Frontal cortex (tissue), 3 donors: ENCODE measurements at regions not wholly inside any gene's neighbourhood (a gene's known extent, or its start where the extent isn't known, plus 50 kb on each side); places are given as distances from the start of the nearest gene placed in this dataset.
"Not testable (repeated sequence)": the region's sequence is repeated elsewhere in the genome, so short reads cannot be mapped to it uniquely, and the experiment has no call there.

Experiments
- DNase-seq, 2 donors: peaks; one replicate each; pipeline ENCODE4 v3.0.0; 2012; ENCODE audit warnings: low spot score in 2 of 2
- FAIRE-seq: peaks from 2 replicates; lab custom pipeline; 2012; peaks lifted over from hg19 to GRCh38; lab: Jason Lieb, UNC
- donor health status: control.
- donor health status: control.
- donor health status: control.

- FAIRE-seq: no peak
These were observed 290.4 kb downstream of the TSHZ3 start for GRCh38 chr19:31058676-31059340.

GRCh38 chr19:31057476-31057875, 291.8 kb downstream of the TSHZ3 start:
- no peak for DNase-seq

More at GRCh38 chr19:31058676-31059340, 290.4 kb downstream of the TSHZ3 start:
- DNase-seq: no peak

GRCh38 chr19:31055454-31055853, 293.8 kb downstream of the TSHZ3 start:
- FAIRE-seq: no peak
- no peak for DNase-seq

More at GRCh38 chr19:31057476-31057875, 291.8 kb downstream of the TSHZ3 start:
- no peak for FAIRE-seq

GRCh38 chr19:31054430-31054829, 294.8 kb downstream of the TSHZ3 start:
- FAIRE-seq: no peak
- no peak for DNase-seq

- DNase-seq (no peak), FAIRE-seq (no peak)
These were observed 299.8 kb downstream of the TSHZ3 start for GRCh38 chr19:31049431-31049830.

- no peak for FAIRE-seq
These were observed 303.2 kb downstream of the TSHZ3 start for GRCh38 chr19:31046024-31046423.

GRCh38 chr19:31041461-31041860, 307.8 kb downstream of the TSHZ3 start:
- FAIRE-seq: no peak

More at GRCh38 chr19:31046024-31046423, 303.2 kb downstream of the TSHZ3 start:
- DNase-seq: no peak

GRCh38 chr19:31039151-31039550, 310.1 kb downstream of the TSHZ3 start:
- FAIRE-seq: no peak
- no peak for DNase-seq

More at GRCh38 chr19:31041461-31041860, 307.8 kb downstream of the TSHZ3 start:
- no peak for DNase-seq

GRCh38 chr19:31037286-31037980, 311.8 kb downstream of the TSHZ3 start:
- FAIRE-seq: no peak

GRCh38 chr19:31031455-31031854, 317.8 kb downstream of the TSHZ3 start:
- FAIRE-seq, DNase-seq: not testable (repeated sequence)

More at GRCh38 chr19:31037286-31037980, 311.8 kb downstream of the TSHZ3 start:
- no peak for DNase-seq

GRCh38 chr19:31023038-31023437, 326.2 kb downstream of the TSHZ3 start:
- FAIRE-seq: no peak
- DNase-seq: no peak

- DNase-seq: no peak
- no peak for FAIRE-seq
These were observed 330.3 kb downstream of the TSHZ3 start for GRCh38 chr19:31018936-31019335.

GRCh38 chr19:31015778-31016177, 333.5 kb downstream of the TSHZ3 start:
- no peak for DNase-seq
- FAIRE-seq: no peak

- no peak for DNase-seq
- FAIRE-seq: no peak
These were observed 334.6 kb downstream of the TSHZ3 start for GRCh38 chr19:31014668-31015067.

- no peak for FAIRE-seq
- DNase-seq: no peak
These were observed 335.7 kb downstream of the TSHZ3 start for GRCh38 chr19:31013384-31014020.

GRCh38 chr19:31002518-31003244, 346.6 kb downstream of the TSHZ3 start:
- FAIRE-seq: no peak
- no peak for DNase-seq

- DNase-seq (no peak), FAIRE-seq (no peak)
These were observed 347.2 kb downstream of the TSHZ3 start for GRCh38 chr19:31001991-31002390.

- FAIRE-seq (no peak), DNase-seq (no peak)
These were observed 348.3 kb downstream of the TSHZ3 start for GRCh38 chr19:31000913-31001312.

GRCh38 chr19:30999726-31000125, 349.5 kb downstream of the TSHZ3 start:
- DNase-seq (no peak), FAIRE-seq (no peak)

GRCh38 chr19:30997222-30997621, 352.0 kb downstream of the TSHZ3 start:
- FAIRE-seq (no peak), DNase-seq (no peak)
